GM23338 (cell line): ENCODE measurements at regions not wholly inside any gene's neighbourhood (a gene's known extent, or its start where the extent isn't known, plus 50 kb on each side); places are given as distances from the start of the nearest gene placed in this dataset.

Experiments used
- CREB1 ChIP-seq: fragments of 250-450 bp; sonication (Bioruptor Pico); IDR thresholded peaks from 2 replicates; pipeline ENCODE4 v1.5.0; 2020; ENCODE audit warnings: low read depth, mild to moderate bottlenecking, moderate library complexity
- CTCF ChIP-seq, 2 experiments: fragments of 200-600 bp in 1 of 2; sonication (generic) in 1 of 2; conservative IDR thresholded peaks; 2 replicates each; pipeline versions ENCODE4 v1.5.1 to v1.6.1; 2016 to 2017; ENCODE audit warnings: antibody characterized with exemption in 2 of 2, low read depth in 2 of 2, mild to moderate bottlenecking in 2 of 2, moderate library complexity in 1 of 2
- EZH2 ChIP-seq: fragments of 200-600 bp; sonication (generic); IDR thresholded peaks from one replicate; pipeline ENCODE4 v1.8.0; 2017; ENCODE audit warnings: antibody characterized with exemption, mild to moderate bottlenecking, low read depth; ENCODE audit not compliant: unreplicated experiment
- REST ChIP-seq: IDR thresholded peaks from one replicate; pipeline ENCODE4 v1.6.1; 2018; ENCODE audit warnings: antibody characterized with exemption; ENCODE audit not compliant: unreplicated experiment

GRCh38 chr14:34208532-34208931 lies 253.5 kb downstream of the SPTSSA start:
- no peak for TF ChIP-seq EZH2
- no peak for TF ChIP-seq REST
- no peak for TF ChIP-seq CTCF (conservative IDR thresholded peaks at IDR 0.05; ENCODE audit: low read depth in 2 of 2)
- no peak for TF ChIP-seq CREB1 (CRISPR knock-in tag)
